Hepatocyte (in vitro differentiated cells): ENCODE measurements at regions not wholly inside any gene's neighbourhood (a gene's known extent, or its start where the extent isn't known, plus 50 kb on each side); places are given as distances from the start of the nearest gene placed in this dataset.

Experiments used
- DNase-seq: peaks from one replicate; pipeline ENCODE4 v3.0.0-alpha.2; 2016; ENCODE audit warnings: low spot score
- H2AFZ ChIP-seq: fragments of 200-600 bp; sonication (generic); 2 replicates; pipeline ENCODE4 v1.6.0; 2016; ENCODE audit warnings: antibody characterized with exemption, mild to moderate bottlenecking
- H3K27ac ChIP-seq: fragments of 200-600 bp; sonication (generic); 2 replicates; pipeline ENCODE4 v1.5.1; 2016; ENCODE audit warnings: mild to moderate bottlenecking
- H3K27me3 ChIP-seq: fragments of 200-600 bp; sonication (generic); 2 replicates; pipeline ENCODE4 v1.6.1; 2016
- H3K36me3 ChIP-seq: fragments of 200-600 bp; sonication (generic); replicated peaks from 2 replicates; pipeline ENCODE4 v1.5.1; 2016; ENCODE audit warnings: low read depth; ENCODE audit not compliant: insufficient read depth
- H3K4me1 ChIP-seq: fragments of 200-600 bp; sonication (generic); 2 replicates; pipeline ENCODE4 v1.5.1; 2016; ENCODE audit warnings: mild to moderate bottlenecking, moderate library complexity; ENCODE audit not compliant: insufficient read depth
- H3K4me2 ChIP-seq: fragments of 200-600 bp; sonication (generic); 2 replicates; pipeline ENCODE4 v1.6.0; 2016
- H3K4me3 ChIP-seq: fragments of 200-600 bp; sonication (generic); 2 replicates; pipeline ENCODE4 v1.5.1; 2016; ENCODE audit warnings: mild to moderate bottlenecking
- H3K79me2 ChIP-seq: fragments of 200-600 bp; sonication (generic); 2 replicates; pipeline ENCODE4 v1.6.0; 2017; ENCODE audit warnings: mild to moderate bottlenecking
- H3K9me2 ChIP-seq: fragments of 200-600 bp; sonication (generic); replicated peaks from 2 replicates; pipeline ENCODE4 v1.6.0; 2017; ENCODE audit warnings: mild to moderate bottlenecking; ENCODE audit not compliant: insufficient read depth
- H3K9me3 ChIP-seq: fragments of 200-600 bp; sonication (generic); 2 replicates; pipeline ENCODE4 v1.5.1; 2016; ENCODE audit warnings: low read depth, mild to moderate bottlenecking
- H4K20me1 ChIP-seq: fragments of 200-600 bp; sonication (generic); 2 replicates; pipeline ENCODE4 v1.6.0; 2016; ENCODE audit warnings: mild to moderate bottlenecking; ENCODE audit not compliant: insufficient read depth, poor library complexity, severe bottlenecking
- CTCF ChIP-seq: fragments of 200-600 bp; sonication (generic); IDR thresholded peaks from 2 replicates; pipeline ENCODE4 v1.5.1; 2016; ENCODE audit warnings: antibody characterized with exemption, mild to moderate bottlenecking; ENCODE audit not compliant: poor library complexity
- EZH2 ChIP-seq: fragments of 200-600 bp; sonication (generic); IDR thresholded peaks from 2 replicates; pipeline ENCODE4 v1.6.1; 2016; ENCODE audit warnings: antibody characterized with exemption, mild to moderate bottlenecking, borderline replicate concordance
- EZH2phosphoT487 ChIP-seq: fragments of 200-600 bp; sonication (generic); IDR thresholded peaks from one replicate; pipeline ENCODE4 v1.6.1; 2018; ENCODE audit warnings: antibody characterized with exemption, mild to moderate bottlenecking, low read depth, moderate library complexity; ENCODE audit not compliant: unreplicated experiment, severe bottlenecking
- WGBS: methylation state at CpG from one replicate; pipeline ENCODE4 v1.1.6; 2016; ENCODE audit warnings: low lambda C conversion rate; ENCODE audit errors: missing lambda C conversion rate; 5-methylcytosine and 5-hydroxymethylcytosine counted together

DNA sequence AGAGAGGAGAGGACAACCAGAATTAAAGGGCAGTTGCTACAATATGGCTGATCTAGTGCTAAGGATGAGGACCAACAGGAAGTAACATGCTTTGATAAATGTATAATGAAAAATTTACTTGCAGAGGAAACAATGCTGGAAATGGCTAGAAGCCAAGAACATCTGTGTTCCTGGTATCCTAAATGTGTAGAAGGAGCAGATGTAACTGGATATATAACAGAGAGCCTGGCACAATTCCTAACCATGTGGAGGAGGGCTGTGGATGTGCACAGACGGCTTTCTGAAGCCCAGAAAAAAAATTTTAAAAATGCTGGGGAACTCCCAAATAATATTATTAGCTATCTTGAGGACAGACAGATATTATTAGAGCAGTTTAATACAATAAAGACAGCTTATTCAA lies 159.4 kb upstream of the GBE1 start:
- TF ChIP-seq CTCF, result no peak
- TF ChIP-seq EZH2phosphoT487, result no peak
- TF ChIP-seq EZH2, result no peak
- H3K4me2 ChIP-seq, result no peak overlapping the region
- H3K4me1 ChIP-seq, result peaks cover 6% of the 10 kb centered on the region
- H3K27ac ChIP-seq, result no peak overlapping the region
- H3K36me3 ChIP-seq, result no peaks in the 10 kb centered on the region
- WGBS, result 55% methylated on average over 1 of the region's 1 CpG
- no peaks in the 10 kb centered on the region for H3K79me2 ChIP-seq
- H3K27me3 ChIP-seq, result no peaks in the 10 kb centered on the region
- no peaks in the 10 kb centered on the region for H3K9me3 ChIP-seq
- H2AFZ ChIP-seq, result no peak overlapping the region
- H3K9me2 ChIP-seq, result no peaks in the 10 kb centered on the region
- DNase-seq, result peak; percentile 18
- no peaks in the 10 kb centered on the region for H4K20me1 ChIP-seq
- no peak overlapping the region for H3K4me3 ChIP-seq

- H3K27me3 ChIP-seq, result no peaks in the 10 kb centered on the region
- peaks cover 6% of the 10 kb centered on the region for H3K4me1 ChIP-seq
- no peak overlapping the region for H3K4me2 ChIP-seq
- no peak overlapping the region for H3K27ac ChIP-seq
- no peak for TF ChIP-seq CTCF
- no peak for TF ChIP-seq EZH2phosphoT487
- TF ChIP-seq EZH2, result no peak
- no peak for DNase-seq
- no peaks in the 10 kb centered on the region for H3K9me3 ChIP-seq
- H3K4me3 ChIP-seq, result no peak overlapping the region
- no peaks in the 10 kb centered on the region for H4K20me1 ChIP-seq
- WGBS, result 78% methylated on average over 1 of the region's 1 CpG
- H3K79me2 ChIP-seq, result no peaks in the 10 kb centered on the region
- H3K36me3 ChIP-seq, result no peaks in the 10 kb centered on the region
- H3K9me2 ChIP-seq, result no peaks in the 10 kb centered on the region
- H2AFZ ChIP-seq, result no peak overlapping the region
These were observed 155.4 kb upstream of the GBE1 start for GRCh38 chr3:81916890-81917289.

DNA sequence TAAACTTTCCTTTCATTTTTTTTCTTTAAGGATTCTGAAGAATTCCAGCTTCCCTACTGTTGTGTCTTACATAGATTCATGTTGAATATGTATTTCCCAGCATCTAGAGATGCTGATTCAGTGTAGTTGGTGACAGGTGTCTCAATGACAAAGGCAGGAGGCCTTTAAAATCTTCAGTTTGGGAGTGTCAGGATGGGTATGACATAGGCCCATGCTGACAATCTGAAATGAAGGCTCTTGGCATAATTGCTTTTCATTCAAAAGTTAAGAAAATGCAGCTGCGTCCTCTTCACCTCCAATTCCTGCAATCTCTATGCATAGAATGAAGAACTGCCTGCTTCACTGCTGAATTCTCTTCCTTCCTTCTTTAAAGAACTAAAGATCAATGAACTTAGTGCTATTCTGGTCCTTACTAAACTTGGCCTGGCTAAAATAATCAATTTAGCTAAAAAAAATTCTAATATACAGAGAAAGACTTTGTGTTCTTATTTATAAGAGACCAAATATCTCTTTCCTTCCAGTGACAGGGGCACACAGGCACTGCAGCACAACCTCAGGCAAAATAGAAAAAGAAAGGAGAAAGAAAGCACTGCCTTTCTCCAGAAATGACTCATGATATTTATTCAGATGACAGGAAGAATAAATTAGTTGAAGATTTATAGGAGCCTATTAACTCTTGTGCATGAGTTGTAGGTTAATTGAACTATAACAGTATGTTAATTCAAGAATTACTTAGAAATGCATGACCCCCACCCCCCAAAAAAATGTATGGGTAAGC lies 152.6 kb upstream of the GBE1 start:
- no peak overlapping the region for H3K27ac ChIP-seq
- no peak overlapping the region for H3K4me3 ChIP-seq
- no peaks in the 10 kb centered on the region for H3K27me3 ChIP-seq
- TF ChIP-seq CTCF (no peak), EZH2 (no peak)
- no peaks in the 10 kb centered on the region for H3K4me1 ChIP-seq
- H2AFZ ChIP-seq, result no peak overlapping the region
- H4K20me1 ChIP-seq, result no peaks in the 10 kb centered on the region
- H3K79me2 ChIP-seq, result no peaks in the 10 kb centered on the region
- no peaks in the 10 kb centered on the region for H3K9me3 ChIP-seq
- no peak overlapping the region for H3K4me2 ChIP-seq
- no peak for DNase-seq
- H3K36me3 ChIP-seq, result no peaks in the 10 kb centered on the region
- no peaks in the 10 kb centered on the region for H3K9me2 ChIP-seq
- 93% methylated on average over 1 of the region's 1 CpG for WGBS

GRCh38 chr3:81911221-81911620 lies 149.8 kb upstream of the GBE1 start:
- DNase-seq, result no peak
- H3K27ac ChIP-seq, result no peak overlapping the region
- H4K20me1 ChIP-seq, result no peaks in the 10 kb centered on the region
- no peak for TF ChIP-seq CTCF
- no peak overlapping the region for H2AFZ ChIP-seq
- H3K4me2 ChIP-seq, result no peak overlapping the region
- WGBS, result 91% methylated on average over 2 of the region's 2 CpGs
- no peaks in the 10 kb centered on the region for H3K79me2 ChIP-seq
- H3K9me2 ChIP-seq, result no peaks in the 10 kb centered on the region
- no peaks in the 10 kb centered on the region for H3K4me1 ChIP-seq
- no peaks in the 10 kb centered on the region for H3K9me3 ChIP-seq
- H3K36me3 ChIP-seq, result no peaks in the 10 kb centered on the region
- H3K27me3 ChIP-seq, result no peaks in the 10 kb centered on the region
- no peak overlapping the region for H3K4me3 ChIP-seq
